Endothelial cell of umbilical vein (primary cell): ENCODE measurements at regions not wholly inside any gene's neighbourhood (a gene's known extent, or its start where the extent isn't known, plus 50 kb on each side); places are given as distances from the start of the nearest gene placed in this dataset.
A peak's percentile ranks its signal among the peaks of the same experiment; 100 is the strongest.

ENCODE experiments used
- BruUV-seq: library from RNA; stranded (reverse); fragments of 400-500 nt; replicated peaks from 2 replicates; lab custom pipeline; 2021; lab: Mats Ljungman, UMichigan
- CTCF ChIA-PET: fragments of 300-600, 350-600 bp; sonication (Branson Sonifier 250); formaldehyde crosslinking; loops from one replicate; lab custom pipeline; 2021; ENCODE audit warnings: antibody characterized with exemption, inconsistent platforms; lab: Charles Lee
- POLR2A ChIA-PET: fragments of 300-600, 350-600 bp; sonication (Branson Sonifier 250); formaldehyde crosslinking; loops from one replicate; lab custom pipeline; 2021; ENCODE audit warnings: antibody characterized with exemption, inconsistent platforms; lab: Charles Lee
- DNase-seq: peaks from one replicate; pipeline ENCODE4 v3.0.0-alpha.2; 2011; ENCODE audit warnings: low read depth, low spot score
- FAIRE-seq: peaks from 2 replicates; lab custom pipeline; 2011; peaks lifted over from hg19 to GRCh38; lab: Jason Lieb, UNC
- H2AFZ ChIP-seq: 2 replicates; pipeline ENCODE4 v1.6.0; 2012; ENCODE audit warnings: low read depth, low read length, control low read depth, inconsistent platforms
- H3K27ac ChIP-seq: 2 replicates; pipeline ENCODE4 v1.5.1; 2011; ENCODE audit warnings: low read depth, mild to moderate bottlenecking, control low read depth, low read length, moderate library complexity; ENCODE audit not compliant: insufficient read depth
- H3K27me3 ChIP-seq, 2 experiments: 2 replicates each; pipeline versions ENCODE4 v1.6.0 to v1.6.1; 2011; ENCODE audit warnings: low read length in 2 of 2, mixed read lengths in 1 of 2; ENCODE audit not compliant: control insufficient read depth in 2 of 2, insufficient read depth in 2 of 2
- H3K36me3 ChIP-seq, 2 experiments: 2 replicates in 1 of 2; 3 replicates in 1 of 2; pipeline ENCODE4 v1.5.1; 2011; ENCODE audit warnings: low read length in 2 of 2, mild to moderate bottlenecking in 1 of 2, moderate library complexity in 1 of 2; ENCODE audit not compliant: control insufficient read depth in 2 of 2, insufficient read depth in 2 of 2; ENCODE audit errors: extremely low read depth in 1 of 2
- H3K4me1 ChIP-seq: 3 replicates; pipeline ENCODE4 v1.5.1; 2011; ENCODE audit warnings: mild to moderate bottlenecking, low read length; ENCODE audit not compliant: control insufficient read depth, insufficient read depth; ENCODE audit errors: extremely low read depth
- H3K4me2 ChIP-seq: 2 replicates; pipeline ENCODE4 v1.6.1; 2011; ENCODE audit warnings: low read length, control low read depth, mixed read lengths; ENCODE audit not compliant: insufficient read depth
- H3K4me3 ChIP-seq, 3 experiments: fragments of 200-600 bp in 1 of 3; sonication (generic), shearing (Covaris generic) in 1 of 3; replicated peaks in 1 of 3; 2 replicates each; pipeline ENCODE4 v1.5.1; 2011 to 2016; ENCODE audit warnings: control low read depth in 3 of 3, low read length in 3 of 3, mild to moderate bottlenecking in 2 of 3, inconsistent platforms in 1 of 3, low read depth in 1 of 3, moderate library complexity in 1 of 3; ENCODE audit not compliant: insufficient read depth in 1 of 3
- H3K79me2 ChIP-seq: 2 replicates; pipeline ENCODE4 v1.6.0; 2012; ENCODE audit warnings: low read length, inconsistent platforms; ENCODE audit not compliant: control insufficient read depth, insufficient read depth
- H3K9ac ChIP-seq: replicated peaks from 2 replicates; pipeline ENCODE3; 2011; ENCODE audit warnings: low read length, control low read depth; ENCODE audit not compliant: insufficient read depth; ENCODE audit errors: extremely low read depth
- H3K9me1 ChIP-seq: replicated peaks from 3 replicates; pipeline ENCODE4 v1.6.0; 2011; ENCODE audit warnings: mild to moderate bottlenecking, low read length; ENCODE audit not compliant: control insufficient read depth, insufficient read depth; ENCODE audit errors: extremely low read depth
- H3K9me3 ChIP-seq: replicated peaks from 2 replicates; pipeline ENCODE4 v1.5.1; 2012; ENCODE audit warnings: low read length, inconsistent platforms; ENCODE audit not compliant: control insufficient read depth, insufficient read depth
- H4K20me1 ChIP-seq: replicated peaks from 2 replicates; pipeline ENCODE3; 2011; ENCODE audit warnings: mild to moderate bottlenecking, low read length; ENCODE audit not compliant: control insufficient read depth, insufficient read depth; ENCODE audit errors: extremely low read depth
- CTCF ChIP-seq, 2 donors: IDR thresholded peaks; 1 replicate in 1 of 2; 2 replicates in 1 of 2; pipeline ENCODE4 v1.5.1; 2011; ENCODE audit warnings: low read length in 2 of 2, mild to moderate bottlenecking in 2 of 2, moderate library complexity in 2 of 2, control low read depth in 1 of 2, inconsistent platforms in 1 of 2, low read depth in 1 of 2; ENCODE audit not compliant: insufficient read depth in 1 of 2; ENCODE audit errors: extremely low read depth in 1 of 2
- EZH2 ChIP-seq: IDR thresholded peaks from 2 replicates; pipeline ENCODE4 v1.6.1; 2012; ENCODE audit warnings: borderline replicate concordance, low read depth, mild to moderate bottlenecking, moderate library complexity, low read length, inconsistent platforms; ENCODE audit not compliant: severe bottlenecking
- FOS ChIP-seq: IDR thresholded peaks from 2 replicates; pipeline ENCODE4 v1.6.1; 2011; ENCODE audit warnings: mild to moderate bottlenecking, low read length, moderate library complexity, borderline replicate concordance; ENCODE audit not compliant: insufficient read depth
- GATA2 ChIP-seq: IDR thresholded peaks from 2 replicates; pipeline ENCODE4 v1.7.0; 2011; ENCODE audit warnings: low read depth, mild to moderate bottlenecking, moderate library complexity, mixed read lengths, low read length; ENCODE audit not compliant: insufficient read length, insufficient read depth
- JUN ChIP-seq: IDR thresholded peaks from 2 replicates; pipeline ENCODE4 v1.6.1; 2011; ENCODE audit warnings: borderline replicate concordance, low read depth; ENCODE audit not compliant: insufficient read length, insufficient read depth
- MAX ChIP-seq: IDR thresholded peaks from 2 replicates; pipeline ENCODE4 v1.6.1; 2011; ENCODE audit not compliant: insufficient read depth, insufficient read length
- MYC ChIP-seq: IDR thresholded peaks from one replicate; pipeline ENCODE4 v1.6.1; 2011; ENCODE audit warnings: mild to moderate bottlenecking, low read depth, low read length
- POLR2A ChIP-seq: IDR thresholded peaks from 2 replicates; pipeline ENCODE4 v1.6.1; 2012; ENCODE audit warnings: low read depth, mild to moderate bottlenecking, control low read depth, low read length
- POLR2AphosphoS5 ChIP-seq: IDR thresholded peaks from 2 replicates; pipeline ENCODE4 v1.6.1; 2012; ENCODE audit warnings: low read depth, mild to moderate bottlenecking, control low read depth, low read length, moderate library complexity; ENCODE audit not compliant: insufficient read depth
- dilution Hi-C: fragments of 300-500 bp; cut with MboI; formaldehyde crosslinking; loops from one replicate; pipeline ENCODE4 v1.15.0; 2019; ENCODE audit warnings: low sequenced_read_pairs; ENCODE audit not compliant: extremely low pct_ligation_motif_present
- intact Hi-C: fragments of 100-400 bp; cut with micrococcal nuclease; formaldehyde crosslinking; loops from one replicate; pipeline ENCODE4 v1.10.0; 2022

- Histone ChIP-seq H3K79me2 (no peaks in the 10 kb centered on the region), H3K9me3 (no peaks in the 10 kb centered on the region), H4K20me1 (no peaks in the 10 kb centered on the region), H3K4me2 (no peak overlapping the region), H3K9ac (no peak overlapping the region), H3K36me3 (no peaks in the 10 kb centered on the region), H3K27me3 (no peaks in the 10 kb centered on the region), H3K4me1 (peaks cover 3% of the 10 kb centered on the region), H2AFZ (peak overlapping the region; percentile 16), H3K27ac (no peak overlapping the region), H3K9me1 (no peaks in the 10 kb centered on the region), H3K4me3 (no peak overlapping the region)
- peak; percentile 70 for TF ChIP-seq FOS
- TF ChIP-seq JUN, result peak; percentile 23
- no peak for TF ChIP-seq GATA2
- no peak for TF ChIP-seq POLR2A
- CTCF ChIA-PET, result no interaction called here
- FAIRE-seq (peak; percentile 80), DNase-seq (peak; percentile 40)
- intact Hi-C loops (loop anchor here (2.0 kb wide), 1 partner anchor 18 kb away; no protein-coding TSS in a partner anchor), dilution Hi-C loops (no loop called here)
- POLR2A ChIA-PET, result no interaction called here
- BruUV-seq, result no TSS peak
Measured at GRCh38 chr9:16344343-16344742, 526.1 kb downstream of the BNC2 start.

- H3K79me2 ChIP-seq, result no peaks in the 10 kb centered on the region
- dilution Hi-C loops, result no loop called here
- H3K4me2 ChIP-seq, result no peak overlapping the region
- no peak overlapping the region for H3K27ac ChIP-seq
- H3K9me1 ChIP-seq, result no peaks in the 10 kb centered on the region
- CTCF ChIA-PET, result no interaction called here
- H3K4me1 ChIP-seq, result peaks cover 3% of the 10 kb centered on the region
- H3K4me3 ChIP-seq, result no peak overlapping the region
- intact Hi-C loops, result loop anchor here (2.0 kb wide), 1 partner anchor 17 kb away; no protein-coding TSS in a partner anchor
- no peak for FAIRE-seq
- H2AFZ ChIP-seq, result no peak overlapping the region
- no peak for DNase-seq
- TF ChIP-seq EZH2, result no peak
- TF ChIP-seq JUN, result no peak
- TF ChIP-seq GATA2, result no peak
- no peak for TF ChIP-seq MYC
- TF ChIP-seq POLR2AphosphoS5, result no peak
- TF ChIP-seq MAX, result no peak
- TF ChIP-seq FOS, result no peak
- TF ChIP-seq CTCF (IDR thresholded peaks at IDR 0.05; ENCODE audit: extremely low read depth in 1 of 2, insufficient read depth in 1 of 2, low read depth in 1 of 2, low read length in 2 of 2), result no peak
- TF ChIP-seq POLR2A, result no peak
- H3K27me3 ChIP-seq, result no peaks in the 10 kb centered on the region
- POLR2A ChIA-PET, result no interaction called here
- no TSS peak for BruUV-seq
- no peaks in the 10 kb centered on the region for H4K20me1 ChIP-seq
- H3K9ac ChIP-seq, result no peak overlapping the region
- H3K36me3 ChIP-seq, result no peaks in the 10 kb centered on the region
- H3K9me3 ChIP-seq, result no peaks in the 10 kb centered on the region
Measured at GRCh38 chr9:16345902-16346301, 524.6 kb downstream of the BNC2 start.
